PC-9 (cell line): ENCODE measurements at regions not wholly inside any gene's neighbourhood (a gene's known extent, or its start where the extent isn't known, plus 50 kb on each side); places are given as distances from the start of the nearest gene placed in this dataset.
A peak's percentile ranks its signal among the peaks of the same experiment; 100 is the strongest.
"Not testable (repeated sequence)": the region's sequence is repeated elsewhere in the genome, so short reads cannot be mapped to it uniquely, and the experiment has no call there.

ENCODE experiments used
- BruUV-seq: library from RNA; stranded (reverse); fragments of 400-500 nt; replicated peaks from 2 replicates; lab custom pipeline; 2021; lab: Mats Ljungman, UMichigan
- CTCF ChIA-PET: fragments of 300-600 bp; sonication (Branson Sonifier 250); formaldehyde crosslinking; loops from one replicate; lab custom pipeline; 2022; ENCODE audit warnings: antibody characterized with exemption; lab: Charles Lee
- POLR2A ChIA-PET: fragments of 300-600 bp; sonication (Branson Sonifier 250); formaldehyde crosslinking; loops from one replicate; lab custom pipeline; 2022; ENCODE audit warnings: antibody characterized with exemption; ENCODE audit not compliant: unreplicated experiment; lab: Charles Lee
- DNase-seq, 2 experiments: peaks; one replicate each; pipeline versions ENCODE4 v3.0.0 to v3.0.0-alpha.2; 2015 to 2022; ENCODE audit warnings: mixed read lengths in 1 of 2
- H2AFZ ChIP-seq: fragments of 200-600 bp; sonication (generic); 2 replicates; pipeline ENCODE4 v1.8.1; 2017; ENCODE audit warnings: antibody characterized with exemption
- H3F3A ChIP-seq: fragments of 200-600 bp; sonication (generic); 2 replicates; pipeline ENCODE4 v1.8.1; 2017; ENCODE audit warnings: antibody characterized with exemption, mild to moderate bottlenecking, low read depth; ENCODE audit not compliant: insufficient read depth
- H3K27ac ChIP-seq: fragments of 200-600 bp; sonication (generic); 2 replicates; pipeline ENCODE4 v1.6.1; 2016; ENCODE audit warnings: mixed run types
- H3K27me3 ChIP-seq: fragments of 200-600 bp; sonication (generic); 2 replicates; pipeline ENCODE4 v1.6.1; 2016; ENCODE audit warnings: low read depth, mixed run types; ENCODE audit not compliant: insufficient read depth
- H3K36me3 ChIP-seq: fragments of 200-600 bp; sonication (generic); 2 replicates; pipeline ENCODE4 v1.6.1; 2016; ENCODE audit warnings: low read depth, mixed run types
- H3K4me1 ChIP-seq: fragments of 200-600 bp; sonication (generic); replicated peaks from 2 replicates; pipeline ENCODE4 v1.6.1; 2016; ENCODE audit warnings: mixed run types; ENCODE audit not compliant: insufficient read depth
- H3K4me2 ChIP-seq: fragments of 200-600 bp; sonication (generic); 2 replicates; pipeline ENCODE4 v1.6.1; 2017; ENCODE audit warnings: mixed run types
- H3K4me3 ChIP-seq: fragments of 200-600 bp; sonication (generic); 2 replicates; pipeline ENCODE4 v1.6.1; 2016; ENCODE audit warnings: mixed run types
- H3K79me2 ChIP-seq: fragments of 200-600 bp; sonication (generic); 2 replicates; pipeline ENCODE4 v1.6.1; 2017; ENCODE audit warnings: low read depth, mixed run types
- H3K9me2 ChIP-seq: fragments of 200-600 bp; sonication (generic); 2 replicates; pipeline ENCODE4 v1.8.1; 2017; ENCODE audit warnings: mild to moderate bottlenecking; ENCODE audit not compliant: insufficient read depth
- H3K9me3 ChIP-seq: fragments of 200-600 bp; sonication (generic); 2 replicates; pipeline ENCODE4 v1.8.1; 2016; ENCODE audit warnings: low read depth; ENCODE audit not compliant: insufficient read depth
- H4K20me1 ChIP-seq: fragments of 200-600 bp; sonication (generic); 2 replicates; pipeline ENCODE4 v1.8.1; 2017; ENCODE audit not compliant: insufficient read depth
- EZH2 ChIP-seq: fragments of 200-600 bp; sonication (generic); IDR thresholded peaks from 2 replicates; pipeline ENCODE4 v1.8.0; 2017; ENCODE audit warnings: antibody characterized with exemption, low read depth
- intact Hi-C: fragments of 100-400 bp; cut with micrococcal nuclease; formaldehyde crosslinking; loops from one replicate; pipeline ENCODE4 v1.10.0; 2022; ENCODE audit not compliant: unreplicated experiment
- TF ChIP-seq, protein P1 (sequence below): fragments of 200-600 bp; sonication (generic); conservative IDR thresholded peaks from 2 replicates; pipeline ENCODE4 v1.6.1; 2017; ENCODE audit warnings: mixed run types, antibody characterized with exemption, mild to moderate bottlenecking, moderate library complexity

- no TSS peak for BruUV-seq
- ChIA-PET CTCF (no interaction called here), POLR2A (no interaction called here)
- peak in 1 of 2 experiments; percentile 44 for DNase-seq
- Histone ChIP-seq H3K4me1 (peaks cover 46% of the 10 kb centered on the region), H3F3A (peaks cover 30% of the 10 kb centered on the region), H3K79me2 (no peaks in the 10 kb centered on the region), H4K20me1 (no peaks in the 10 kb centered on the region), H2AFZ (no peak overlapping the region), H3K36me3 (no peaks in the 10 kb centered on the region), H3K27ac (no peak overlapping the region), H3K4me3 (no peak overlapping the region), H3K4me2 (no peak overlapping the region), H3K9me2 (no peaks in the 10 kb centered on the region), H3K9me3 (peaks cover 29% of the 10 kb centered on the region; the same call in 1 of the 2 replicates), H3K27me3 (no peaks in the 10 kb centered on the region)
- TF ChIP-seq, protein P1, sequence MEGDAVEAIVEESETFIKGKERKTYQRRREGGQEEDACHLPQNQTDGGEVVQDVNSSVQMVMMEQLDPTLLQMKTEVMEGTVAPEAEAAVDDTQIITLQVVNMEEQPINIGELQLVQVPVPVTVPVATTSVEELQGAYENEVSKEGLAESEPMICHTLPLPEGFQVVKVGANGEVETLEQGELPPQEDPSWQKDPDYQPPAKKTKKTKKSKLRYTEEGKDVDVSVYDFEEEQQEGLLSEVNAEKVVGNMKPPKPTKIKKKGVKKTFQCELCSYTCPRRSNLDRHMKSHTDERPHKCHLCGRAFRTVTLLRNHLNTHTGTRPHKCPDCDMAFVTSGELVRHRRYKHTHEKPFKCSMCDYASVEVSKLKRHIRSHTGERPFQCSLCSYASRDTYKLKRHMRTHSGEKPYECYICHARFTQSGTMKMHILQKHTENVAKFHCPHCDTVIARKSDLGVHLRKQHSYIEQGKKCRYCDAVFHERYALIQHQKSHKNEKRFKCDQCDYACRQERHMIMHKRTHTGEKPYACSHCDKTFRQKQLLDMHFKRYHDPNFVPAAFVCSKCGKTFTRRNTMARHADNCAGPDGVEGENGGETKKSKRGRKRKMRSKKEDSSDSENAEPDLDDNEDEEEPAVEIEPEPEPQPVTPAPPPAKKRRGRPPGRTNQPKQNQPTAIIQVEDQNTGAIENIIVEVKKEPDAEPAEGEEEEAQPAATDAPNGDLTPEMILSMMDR = no peak
- no peak for TF ChIP-seq EZH2
- intact Hi-C loops = no loop called here
Observed at GRCh38 chr1:83052865-83053264, 946.1 kb downstream of the TTLL7 start.

DNA sequence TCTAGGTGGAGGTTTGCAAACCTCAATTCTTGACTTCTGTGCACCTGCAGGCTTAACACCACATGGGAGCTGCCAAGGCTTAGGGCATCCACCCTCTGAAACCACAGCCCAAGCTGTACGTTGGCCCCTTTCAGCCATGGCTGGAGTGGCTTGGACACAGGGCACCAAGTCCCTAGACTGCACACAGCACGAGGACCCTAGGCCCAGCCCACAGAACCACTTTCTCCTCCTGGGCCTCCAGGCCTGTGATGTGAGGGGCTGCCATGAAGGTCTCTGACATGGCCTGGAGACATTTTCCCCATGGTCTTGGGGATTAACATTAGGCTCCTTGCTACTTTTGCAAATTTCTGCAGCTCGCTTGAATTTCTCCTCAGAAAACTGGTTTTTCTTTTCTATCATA, 947.9 kb downstream of the TTLL7 start:
- POLR2A ChIA-PET, H3K4me3 ChIP-seq, DNase-seq, H3K36me3 ChIP-seq, H3K27ac ChIP-seq, H3K9me2 ChIP-seq, H3K27me3 ChIP-seq, H3K79me2 ChIP-seq, H4K20me1 ChIP-seq, H2AFZ ChIP-seq, H3K4me2 ChIP-seq, BruUV-seq, intact Hi-C loops, CTCF ChIA-PET: not testable (repeated sequence)
- Histone ChIP-seq H3F3A (peaks cover 19% of the 10 kb centered on the region), H3K9me3 (peaks cover 29% of the 10 kb centered on the region; the same call in 1 of the 2 replicates), H3K4me1 (peaks cover 33% of the 10 kb centered on the region)

DNA sequence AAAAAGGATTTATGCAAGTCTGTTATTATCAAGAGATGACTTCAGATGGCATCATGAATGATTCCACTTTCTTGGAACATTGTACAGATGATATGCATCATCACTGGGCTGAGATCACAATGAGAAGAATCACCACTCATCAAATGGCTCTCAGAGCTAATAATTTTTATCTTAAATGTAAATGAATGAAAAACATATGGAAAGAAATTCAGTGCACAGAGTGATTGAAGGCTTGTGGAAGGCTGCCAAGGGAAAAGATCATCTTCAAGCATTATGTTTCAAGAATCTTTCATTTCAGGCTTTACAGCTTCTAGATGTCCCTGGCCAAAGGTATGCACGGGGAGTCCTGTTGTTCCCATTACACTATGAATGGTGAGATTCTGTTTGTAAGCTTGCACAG, 955.7 kb downstream of the TTLL7 start:
- no peak overlapping the region for H2AFZ ChIP-seq
- no peak overlapping the region for H3K4me3 ChIP-seq
- POLR2A ChIA-PET = no interaction called here
- H3K9me2 ChIP-seq = no peaks in the 10 kb centered on the region
- H3K79me2 ChIP-seq = no peaks in the 10 kb centered on the region
- DNase-seq = no peak
- H3K9me3 ChIP-seq = no peaks in the 10 kb centered on the region; the same call in 1 of the 2 replicates
- no TSS peak for BruUV-seq
- no peak overlapping the region for H3K27ac ChIP-seq
- H3K36me3 ChIP-seq = no peaks in the 10 kb centered on the region
- no peaks in the 10 kb centered on the region for H4K20me1 ChIP-seq
- no peaks in the 10 kb centered on the region for H3K27me3 ChIP-seq
- intact Hi-C loops = no loop called here
- H3K4me1 ChIP-seq = no peaks in the 10 kb centered on the region
- no peaks in the 10 kb centered on the region for H3F3A ChIP-seq
- CTCF ChIA-PET = no interaction called here
- no peak overlapping the region for H3K4me2 ChIP-seq
- no peak for TF ChIP-seq EZH2
- TF ChIP-seq, protein P1 = no peak

DNA sequence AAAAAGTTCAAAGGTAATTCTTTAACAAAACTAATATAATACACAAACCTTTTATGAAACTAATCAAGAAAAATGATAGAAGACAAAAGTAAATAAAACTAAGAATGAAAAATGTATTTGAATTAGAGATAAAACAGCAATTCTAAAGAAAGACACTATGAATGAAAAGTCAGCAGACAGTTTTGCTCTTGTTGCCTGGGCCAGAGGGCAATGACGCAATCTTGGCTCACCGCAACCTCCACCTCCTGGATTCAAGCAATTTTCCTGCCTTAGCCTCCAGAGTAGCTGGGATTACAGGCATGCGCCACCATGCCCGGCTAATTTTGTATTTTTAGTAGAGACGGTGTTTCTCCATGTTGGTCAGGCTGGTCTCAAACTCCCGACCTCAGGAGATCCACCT, 959.8 kb downstream of the TTLL7 start:
- H4K20me1 ChIP-seq, H2AFZ ChIP-seq, H3K4me1 ChIP-seq, H3K36me3 ChIP-seq, DNase-seq, H3K4me2 ChIP-seq, intact Hi-C loops, H3K27me3 ChIP-seq, H3K79me2 ChIP-seq, H3K9me3 ChIP-seq, H3K4me3 ChIP-seq, CTCF ChIA-PET, POLR2A ChIA-PET, H3F3A ChIP-seq, BruUV-seq, H3K9me2 ChIP-seq, H3K27ac ChIP-seq: not testable (repeated sequence)
